GM23338 (cell line): ENCODE measurements at regions not wholly inside any gene's neighbourhood (a gene's known extent, or its start where the extent isn't known, plus 50 kb on each side); places are given as distances from the start of the nearest gene placed in this dataset.

ENCODE experiments used
- ATAC-seq: fragments of 200-7000 bp; cut with Tn5 transposase; 3 replicates; pipeline ENCODE4 v1.9.1; 2020
- DNase-seq: peaks from one replicate; pipeline ENCODE4 v3.0.0-alpha.2; 2015; ENCODE audit warnings: low spot score
- H2AFZ ChIP-seq: fragments of 200-600 bp; sonication (generic); 2 replicates; pipeline ENCODE4 v1.8.0; 2016; ENCODE audit warnings: antibody characterized with exemption, mild to moderate bottlenecking, moderate library complexity
- H3F3A ChIP-seq: fragments of 200-600 bp; sonication (generic); replicated peaks from 2 replicates; pipeline ENCODE4 v1.8.0; 2017; ENCODE audit warnings: antibody characterized with exemption, mixed run types, low read depth
- H3K27ac ChIP-seq: fragments of 200-600 bp; sonication (generic); 2 replicates; pipeline ENCODE4 v1.6.1; 2016; ENCODE audit warnings: low read depth
- H3K27me3 ChIP-seq: fragments of 200-600 bp; sonication (generic); 2 replicates; pipeline ENCODE4 v1.8.0; 2016; ENCODE audit warnings: mild to moderate bottlenecking, mixed run types, moderate library complexity; ENCODE audit not compliant: insufficient read depth
- H3K36me3 ChIP-seq: fragments of 200-600 bp; sonication (generic); 2 replicates; pipeline ENCODE4 v1.8.0; 2016; ENCODE audit warnings: mild to moderate bottlenecking; ENCODE audit not compliant: insufficient read depth
- H3K4me1 ChIP-seq: fragments of 200-600 bp; sonication (generic); 2 replicates; pipeline ENCODE4 v1.8.0; 2016; ENCODE audit warnings: mild to moderate bottlenecking, moderate library complexity; ENCODE audit not compliant: insufficient read depth
- H3K4me2 ChIP-seq: fragments of 200-600 bp; sonication (generic); 2 replicates; pipeline ENCODE4 v1.7.1; 2017; ENCODE audit warnings: mixed run types
- H3K4me3 ChIP-seq: fragments of 200-600 bp; sonication (generic); 2 replicates; pipeline ENCODE4 v1.6.1; 2016; ENCODE audit warnings: mixed run types
- H3K79me2 ChIP-seq: fragments of 200-600 bp; sonication (generic); replicated peaks from 2 replicates; pipeline ENCODE4 v1.8.0; 2017; ENCODE audit warnings: mild to moderate bottlenecking; ENCODE audit not compliant: insufficient read depth
- H3K9me2 ChIP-seq: fragments of 200-600 bp; sonication (generic); 2 replicates; pipeline ENCODE4 v1.8.0; 2017; ENCODE audit not compliant: insufficient read depth
- H4K20me1 ChIP-seq: fragments of 200-600 bp; sonication (generic); replicated peaks from 2 replicates; pipeline ENCODE4 v1.8.0; 2017; ENCODE audit warnings: mild to moderate bottlenecking; ENCODE audit not compliant: insufficient read depth
- H3K27ac Mint-ChIP-seq: 2 replicates; pipeline ENCODE4 v1.8.0; 2020; ENCODE audit warnings: inconsistent platforms, mild to moderate bottlenecking, moderate library complexity, mixed read lengths
- H3K27me3 Mint-ChIP-seq: 3 replicates; pipeline ENCODE4 v1.8.0; 2022; ENCODE audit warnings: low read depth, mild to moderate bottlenecking, moderate library complexity, mixed read lengths, inconsistent platforms; ENCODE audit not compliant: insufficient read depth, poor library complexity
- H3K36me3 Mint-ChIP-seq: 3 replicates; pipeline ENCODE4 v1.8.0; 2021; ENCODE audit warnings: low read depth, mild to moderate bottlenecking, inconsistent platforms, moderate library complexity, mixed read lengths
- H3K4me1 Mint-ChIP-seq: 3 replicates; pipeline ENCODE4 v1.8.0; 2020; ENCODE audit warnings: mild to moderate bottlenecking, inconsistent platforms, mixed read lengths
- H3K4me3 Mint-ChIP-seq: 3 replicates; pipeline ENCODE4 v1.8.0; 2021; ENCODE audit warnings: moderate library complexity, mild to moderate bottlenecking, inconsistent platforms, mixed read lengths
- H3K9me3 Mint-ChIP-seq: 3 replicates; pipeline ENCODE4 v1.8.0; 2020; ENCODE audit warnings: moderate library complexity, mild to moderate bottlenecking, inconsistent platforms, mixed read lengths
- CREB1 ChIP-seq: fragments of 250-450 bp; sonication (Bioruptor Pico); IDR thresholded peaks from 2 replicates; pipeline ENCODE4 v1.5.0; 2020; ENCODE audit warnings: low read depth, mild to moderate bottlenecking, moderate library complexity
- ETS1 ChIP-seq: IDR thresholded peaks from 2 replicates; pipeline ENCODE4 v1.6.1; 2016; ENCODE audit warnings: antibody characterized with exemption
- EZH2 ChIP-seq: fragments of 200-600 bp; sonication (generic); IDR thresholded peaks from one replicate; pipeline ENCODE4 v1.8.0; 2017; ENCODE audit warnings: antibody characterized with exemption, mild to moderate bottlenecking, low read depth; ENCODE audit not compliant: unreplicated experiment
- EZH2phosphoT487 ChIP-seq: fragments of 200-600 bp; sonication (generic); IDR thresholded peaks from one replicate; pipeline ENCODE4 v1.8.1; 2018; ENCODE audit warnings: antibody characterized with exemption; ENCODE audit not compliant: unreplicated experiment
- JUNB ChIP-seq: IDR thresholded peaks from one replicate; pipeline ENCODE4 v1.6.1; 2016; ENCODE audit warnings: antibody characterized with exemption; ENCODE audit not compliant: unreplicated experiment
- NANOG ChIP-seq: IDR thresholded peaks from 2 replicates; pipeline ENCODE4 v1.6.1; 2016; ENCODE audit warnings: antibody characterized with exemption, borderline replicate concordance
- POLR2AphosphoS5 ChIP-seq: IDR thresholded peaks from 2 replicates; pipeline ENCODE4 v1.6.1; 2016; ENCODE audit warnings: antibody characterized with exemption, low read depth
- STAT1 ChIP-seq: IDR thresholded peaks from one replicate; pipeline ENCODE4 v1.6.1; 2016; ENCODE audit warnings: antibody characterized with exemption; ENCODE audit not compliant: unreplicated experiment
- ZNF114 ChIP-seq: fragments of 250-450 bp; sonication (Bioruptor Pico); IDR thresholded peaks from 2 replicates; pipeline ENCODE4 v1.5.0; 2020; ENCODE audit warnings: mild to moderate bottlenecking, moderate library complexity
- ZNF331 ChIP-seq: fragments of 250-450 bp; sonication (Bioruptor Pico); IDR thresholded peaks from 2 replicates; pipeline ENCODE4 v1.5.0; 2020; ENCODE audit warnings: low read depth, mild to moderate bottlenecking, moderate library complexity
- ZNF462 ChIP-seq: fragments of 250-450 bp; sonication (Bioruptor Pico); IDR thresholded peaks from 2 replicates; pipeline ENCODE4 v1.5.0; 2020; ENCODE audit warnings: mild to moderate bottlenecking, moderate library complexity
- TF ChIP-seq, protein P1 (sequence below): IDR thresholded peaks from one replicate; pipeline ENCODE4 v1.6.1; 2018; ENCODE audit warnings: antibody characterized with exemption; ENCODE audit not compliant: unreplicated experiment
- TF ChIP-seq, protein P2 (sequence below), 2 experiments: fragments of 200-600 bp in 1 of 2; sonication (generic) in 1 of 2; conservative IDR thresholded peaks; 2 replicates each; pipeline versions ENCODE4 v1.5.1 to v1.6.1; 2016 to 2017; ENCODE audit warnings: antibody characterized with exemption in 2 of 2, low read depth in 2 of 2, mild to moderate bottlenecking in 2 of 2, moderate library complexity in 1 of 2

DNA sequence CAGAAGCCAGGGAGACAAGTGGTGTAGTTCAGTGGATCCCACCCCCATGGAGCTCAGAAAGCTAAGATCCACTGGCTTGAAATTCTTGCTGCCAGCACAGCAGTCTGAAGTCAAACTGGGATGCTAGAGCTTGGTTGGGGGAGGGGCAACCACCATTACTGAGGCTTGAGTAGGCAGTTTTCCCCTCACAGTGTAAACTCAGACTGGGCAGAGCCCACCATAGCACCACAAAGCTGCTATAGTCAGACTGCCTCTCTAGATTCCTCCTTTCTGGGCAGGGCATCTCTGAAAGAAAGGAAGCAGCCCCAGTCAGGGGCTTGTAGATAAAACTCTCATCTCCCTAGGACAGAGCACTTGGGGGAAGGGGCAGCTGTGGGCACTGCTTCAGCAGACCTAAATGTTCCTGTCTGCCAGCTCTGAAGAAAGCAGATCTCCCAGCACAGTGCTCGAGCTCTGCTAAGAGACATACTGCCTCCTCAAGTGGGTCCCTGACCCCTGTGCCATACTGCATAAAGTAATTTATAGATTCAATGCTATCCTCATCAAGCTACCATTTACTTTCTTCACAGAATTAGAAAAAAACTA, 163.2 kb downstream of the HHIP start (continued):
- TF ChIP-seq ZNF462 (CRISPR knock-in tag) (no peak), STAT1 (no peak)

DNA sequence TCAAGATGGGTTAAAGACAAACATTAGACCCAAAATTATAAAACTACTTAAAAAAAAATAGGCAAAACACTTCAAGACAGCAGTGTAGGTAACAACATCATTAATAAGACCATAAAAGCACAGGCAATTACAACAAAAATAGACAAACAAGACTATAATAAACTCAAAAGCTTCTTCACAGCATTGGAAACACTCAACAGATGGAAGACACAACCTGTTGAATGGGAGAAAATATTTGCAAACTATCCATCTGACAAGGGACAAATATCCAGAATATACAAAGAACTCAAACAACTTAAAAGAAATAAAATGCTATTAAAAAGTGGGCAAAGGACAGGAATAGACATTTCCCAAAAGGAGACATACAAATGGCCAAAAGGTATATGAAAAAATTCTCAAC, 170.7 kb downstream of the HHIP start:
- Histone ChIP-seq H3K27ac (no peak overlapping the region), H4K20me1 (no peaks in the 10 kb centered on the region), H3K4me1 (no peaks in the 10 kb centered on the region), H3K4me3 (no peak overlapping the region), H3K9me2 (no peaks in the 10 kb centered on the region), H2AFZ (no peak overlapping the region), H3K79me2 (no peaks in the 10 kb centered on the region), H3K36me3 (peaks cover 8% of the 10 kb centered on the region; the same call in 1 of the 2 replicates), H3K4me2 (no peak overlapping the region), H3F3A (no peaks in the 10 kb centered on the region), H3K27me3 (no peaks in the 10 kb centered on the region)
- Mint-ChIP-seq H3K4me3 (no peak overlapping the region), H3K27me3 (peaks cover 4% of the 10 kb centered on the region), H3K36me3 (peaks cover 6% of the 10 kb centered on the region; the same call in 2 of the 3 replicates), H3K9me3 (peaks cover 6% of the 10 kb centered on the region; the same call in 1 of the 3 replicates), H3K4me1 (no peaks in the 10 kb centered on the region), H3K27ac (no peak overlapping the region)
- ATAC-seq (no peak), DNase-seq (no peak)
- TF ChIP-seq EZH2 = no peak
- no peak for TF ChIP-seq NANOG
- TF ChIP-seq CREB1 = no peak
- TF ChIP-seq, protein P1, sequence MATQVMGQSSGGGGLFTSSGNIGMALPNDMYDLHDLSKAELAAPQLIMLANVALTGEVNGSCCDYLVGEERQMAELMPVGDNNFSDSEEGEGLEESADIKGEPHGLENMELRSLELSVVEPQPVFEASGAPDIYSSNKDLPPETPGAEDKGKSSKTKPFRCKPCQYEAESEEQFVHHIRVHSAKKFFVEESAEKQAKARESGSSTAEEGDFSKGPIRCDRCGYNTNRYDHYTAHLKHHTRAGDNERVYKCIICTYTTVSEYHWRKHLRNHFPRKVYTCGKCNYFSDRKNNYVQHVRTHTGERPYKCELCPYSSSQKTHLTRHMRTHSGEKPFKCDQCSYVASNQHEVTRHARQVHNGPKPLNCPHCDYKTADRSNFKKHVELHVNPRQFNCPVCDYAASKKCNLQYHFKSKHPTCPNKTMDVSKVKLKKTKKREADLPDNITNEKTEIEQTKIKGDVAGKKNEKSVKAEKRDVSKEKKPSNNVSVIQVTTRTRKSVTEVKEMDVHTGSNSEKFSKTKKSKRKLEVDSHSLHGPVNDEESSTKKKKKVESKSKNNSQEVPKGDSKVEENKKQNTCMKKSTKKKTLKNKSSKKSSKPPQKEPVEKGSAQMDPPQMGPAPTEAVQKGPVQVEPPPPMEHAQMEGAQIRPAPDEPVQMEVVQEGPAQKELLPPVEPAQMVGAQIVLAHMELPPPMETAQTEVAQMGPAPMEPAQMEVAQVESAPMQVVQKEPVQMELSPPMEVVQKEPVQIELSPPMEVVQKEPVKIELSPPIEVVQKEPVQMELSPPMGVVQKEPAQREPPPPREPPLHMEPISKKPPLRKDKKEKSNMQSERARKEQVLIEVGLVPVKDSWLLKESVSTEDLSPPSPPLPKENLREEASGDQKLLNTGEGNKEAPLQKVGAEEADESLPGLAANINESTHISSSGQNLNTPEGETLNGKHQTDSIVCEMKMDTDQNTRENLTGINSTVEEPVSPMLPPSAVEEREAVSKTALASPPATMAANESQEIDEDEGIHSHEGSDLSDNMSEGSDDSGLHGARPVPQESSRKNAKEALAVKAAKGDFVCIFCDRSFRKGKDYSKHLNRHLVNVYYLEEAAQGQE = no peak
- TF ChIP-seq EZH2phosphoT487 = no peak
- no peak for TF ChIP-seq ZNF114 (CRISPR knock-in tag)
- TF ChIP-seq, protein P2, sequence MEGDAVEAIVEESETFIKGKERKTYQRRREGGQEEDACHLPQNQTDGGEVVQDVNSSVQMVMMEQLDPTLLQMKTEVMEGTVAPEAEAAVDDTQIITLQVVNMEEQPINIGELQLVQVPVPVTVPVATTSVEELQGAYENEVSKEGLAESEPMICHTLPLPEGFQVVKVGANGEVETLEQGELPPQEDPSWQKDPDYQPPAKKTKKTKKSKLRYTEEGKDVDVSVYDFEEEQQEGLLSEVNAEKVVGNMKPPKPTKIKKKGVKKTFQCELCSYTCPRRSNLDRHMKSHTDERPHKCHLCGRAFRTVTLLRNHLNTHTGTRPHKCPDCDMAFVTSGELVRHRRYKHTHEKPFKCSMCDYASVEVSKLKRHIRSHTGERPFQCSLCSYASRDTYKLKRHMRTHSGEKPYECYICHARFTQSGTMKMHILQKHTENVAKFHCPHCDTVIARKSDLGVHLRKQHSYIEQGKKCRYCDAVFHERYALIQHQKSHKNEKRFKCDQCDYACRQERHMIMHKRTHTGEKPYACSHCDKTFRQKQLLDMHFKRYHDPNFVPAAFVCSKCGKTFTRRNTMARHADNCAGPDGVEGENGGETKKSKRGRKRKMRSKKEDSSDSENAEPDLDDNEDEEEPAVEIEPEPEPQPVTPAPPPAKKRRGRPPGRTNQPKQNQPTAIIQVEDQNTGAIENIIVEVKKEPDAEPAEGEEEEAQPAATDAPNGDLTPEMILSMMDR (conservative IDR thresholded peaks at IDR 0.05; ENCODE audit: low read depth in 2 of 2) = no peak
- TF ChIP-seq JUNB = no peak
- no peak for TF ChIP-seq ZNF331
- no peak for TF ChIP-seq STAT1
- TF ChIP-seq POLR2AphosphoS5 = no peak
- no peak for TF ChIP-seq ETS1
